GM18502 (cell line): ENCODE measurements at regions not wholly inside any gene's neighbourhood (a gene's known extent, or its start where the extent isn't known, plus 50 kb on each side); places are given as distances from the start of the nearest gene placed in this dataset.

ENCODE experiments used
- ATAC-seq: cut with Tn5 transposase; IDR thresholded peaks from one replicate; pipeline ENCODE4 v1.9.1; 2021; ENCODE audit warnings: mild to moderate bottlenecking; ENCODE audit not compliant: unreplicated experiment, poor library complexity

- ATAC-seq: no peak
Observed at GRCh38 chr2:11033114-11033513, 121.4 kb downstream of the KCNF1 start.

DNA sequence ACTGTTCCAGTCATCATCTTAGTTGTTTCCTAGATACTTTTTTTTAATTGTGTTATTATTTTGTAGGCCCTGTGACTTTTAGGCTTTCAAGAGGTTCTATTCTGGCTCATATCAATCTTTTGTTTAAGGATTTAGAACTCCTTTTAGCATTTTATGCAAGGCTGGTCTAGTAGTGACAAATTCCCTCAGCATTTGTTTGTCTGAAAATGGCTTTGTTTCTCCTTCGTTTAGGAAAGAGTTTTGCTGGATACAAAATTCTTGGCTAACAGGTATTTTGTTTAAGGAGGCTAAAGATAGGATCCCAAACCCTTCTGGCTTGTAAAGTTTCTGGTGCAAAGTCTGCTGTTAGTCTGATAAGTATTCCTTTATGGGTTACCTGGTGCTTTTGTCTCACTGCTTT lies 116.6 kb upstream of the SLC66A3 start:
- ATAC-seq: no peak

GRCh38 chr2:11040992-11041391 lies 114.3 kb upstream of the SLC66A3 start:
- ATAC-seq: no peak

DNA sequence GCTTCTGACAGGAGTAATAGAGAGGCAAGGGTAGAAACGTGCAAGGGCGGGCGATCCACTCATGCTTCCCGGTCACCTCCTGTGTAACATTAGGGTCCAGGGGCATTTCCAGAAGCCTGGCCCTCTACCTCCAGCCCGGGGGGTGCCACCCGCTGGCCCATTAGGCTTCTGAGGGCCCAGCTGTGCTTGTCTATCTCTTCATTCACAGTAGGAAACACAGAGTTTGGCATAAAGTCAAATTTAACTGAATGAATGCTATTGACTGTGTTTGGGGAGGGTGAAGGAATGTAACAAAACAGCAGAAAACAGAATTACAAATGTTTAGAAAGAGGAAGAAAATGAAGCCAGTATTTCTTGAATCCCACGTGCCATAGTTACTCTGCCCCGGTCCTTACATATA lies 112.4 kb upstream of the SLC66A3 start:
- no peak for ATAC-seq

GRCh38 chr2:11043245-11043644 lies 112.0 kb upstream of the SLC66A3 start:
- ATAC-seq: no peak

GRCh38 chr2:11044201-11044600 lies 111.1 kb upstream of the SLC66A3 start:
- no peak for ATAC-seq

GRCh38 chr2:11045294-11045693 lies 110.0 kb upstream of the SLC66A3 start:
- ATAC-seq: no peak

DNA sequence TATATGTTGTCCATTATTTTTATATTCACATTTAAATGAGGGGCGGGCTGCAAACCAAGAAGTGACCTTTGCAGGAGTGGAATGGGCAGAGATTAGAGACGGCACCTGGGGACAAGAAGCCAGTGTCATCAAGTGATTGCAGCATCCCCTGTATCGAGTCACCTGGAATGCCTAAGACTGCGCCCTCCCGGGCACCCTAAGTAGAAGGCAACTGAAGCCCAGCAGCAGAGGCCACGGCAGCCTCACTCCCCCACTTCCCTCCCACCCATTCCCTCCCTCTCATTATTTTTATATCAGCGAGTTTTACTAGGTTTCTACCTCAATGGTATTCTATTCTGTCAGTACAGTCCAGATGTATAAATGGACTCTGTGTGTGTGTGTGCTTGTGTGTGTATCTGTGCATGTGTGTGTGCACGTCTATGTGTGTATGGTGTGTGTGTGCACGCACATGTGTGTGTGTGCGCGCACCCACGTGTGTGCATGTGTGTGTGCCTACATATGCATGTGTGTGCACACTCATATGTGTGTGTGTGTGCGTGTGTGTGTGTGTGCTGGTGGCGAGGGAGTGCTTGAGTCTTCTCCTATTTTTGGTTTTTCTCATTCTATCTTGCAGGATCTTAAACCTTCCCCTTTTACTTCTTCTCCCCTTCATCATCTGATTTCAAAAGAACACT lies 106.8 kb upstream of the SLC66A3 start:
- no peak for ATAC-seq

DNA sequence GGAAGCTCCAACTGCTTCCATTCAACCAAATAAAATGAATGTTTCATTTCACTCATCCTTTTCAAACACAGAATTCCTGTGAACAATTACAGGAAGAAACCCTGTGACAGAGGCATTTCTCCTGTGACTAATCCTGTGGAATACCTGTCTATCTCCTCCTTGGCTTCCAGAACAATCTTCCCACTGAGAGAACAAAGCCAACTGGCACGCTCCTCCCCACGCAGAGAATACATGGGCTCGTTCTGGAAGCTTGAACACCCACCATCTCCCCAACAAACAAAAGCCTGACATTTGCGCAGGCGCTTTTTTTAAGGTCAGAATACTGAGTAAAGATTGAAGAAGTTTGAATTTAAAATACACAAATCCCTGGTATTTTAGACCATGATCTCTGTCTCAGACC lies 104.7 kb upstream of the SLC66A3 start:
- no peak for ATAC-seq

- no peak for ATAC-seq
Observed at GRCh38 chr2:11051280-11051679, 104.0 kb upstream of the SLC66A3 start.

DNA sequence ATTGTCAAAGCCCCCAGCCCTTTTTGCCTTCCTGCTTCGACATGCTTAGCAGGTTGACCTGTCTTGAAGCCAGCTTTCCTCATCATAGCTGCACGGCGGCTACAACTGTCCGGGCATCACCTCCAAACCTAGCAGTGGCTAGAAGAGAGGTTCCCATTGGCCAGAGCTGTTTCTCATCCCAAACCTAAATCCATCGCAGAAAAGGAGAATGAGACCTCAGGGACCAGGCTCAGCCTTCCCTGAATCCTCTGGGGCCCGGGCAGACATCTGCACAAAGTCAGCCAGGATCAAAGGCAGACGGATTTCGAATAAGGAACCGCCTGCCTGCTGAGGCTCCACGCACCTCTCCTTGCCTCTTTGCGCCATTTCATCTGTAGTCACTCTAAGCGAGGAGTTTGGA lies 101.7 kb upstream of the SLC66A3 start:
- no peak for ATAC-seq

- ATAC-seq: no peak
Observed at GRCh38 chr2:11054783-11055678, 100.2 kb upstream of the SLC66A3 start.

DNA sequence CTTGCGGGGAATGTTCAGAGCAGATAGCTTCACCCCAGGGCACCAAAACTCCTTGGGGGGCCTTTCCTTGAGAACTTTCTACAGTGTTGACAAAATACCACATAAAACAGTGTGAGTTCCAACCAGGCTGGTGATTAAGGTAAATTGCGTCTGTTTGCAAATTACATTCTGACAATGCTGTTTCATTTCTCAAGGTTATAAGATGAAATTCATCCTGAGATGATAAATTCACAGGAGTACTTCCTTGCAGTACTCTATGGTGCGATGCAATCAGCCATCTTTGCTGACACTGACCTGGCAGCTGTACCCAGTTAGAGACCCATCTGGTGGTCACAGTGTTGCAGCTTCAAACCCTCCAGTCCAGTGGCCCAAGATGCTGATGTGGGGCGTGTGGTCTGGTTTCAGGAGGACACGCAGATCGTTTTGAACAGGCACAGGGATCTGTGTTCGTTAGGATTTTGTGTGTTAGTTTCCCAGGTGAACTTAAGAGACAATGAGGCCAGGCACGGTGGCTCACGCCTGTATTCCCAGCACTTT lies 99.5 kb upstream of the SLC66A3 start:
- no peak for ATAC-seq

GRCh38 chr2:11056614-11057013 lies 98.7 kb upstream of the SLC66A3 start:
- no peak for ATAC-seq

DNA sequence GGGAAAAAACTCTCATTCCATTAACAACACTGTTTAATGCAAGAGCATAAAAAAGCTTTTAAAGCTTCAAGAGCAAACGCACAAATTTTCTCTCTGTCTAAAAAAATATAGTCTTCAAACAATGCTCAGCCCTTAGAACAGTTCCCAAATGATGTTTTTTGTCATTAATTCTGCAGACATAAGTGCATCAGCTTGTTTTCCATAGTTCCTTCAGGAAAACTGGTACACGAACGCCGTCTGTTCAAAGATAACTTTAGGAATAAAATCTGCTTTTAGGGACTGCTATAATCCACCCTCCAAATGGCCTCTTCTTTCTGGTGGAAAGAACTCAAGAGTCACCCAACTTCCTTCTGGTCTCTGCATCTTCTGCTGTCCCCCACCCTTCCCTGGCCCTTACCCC lies 98.2 kb upstream of the SLC66A3 start:
- ATAC-seq: no peak

GRCh38 chr2:11058129-11058528 lies 97.1 kb upstream of the SLC66A3 start:
- ATAC-seq: no peak

GRCh38 chr2:11060376-11061169 lies 94.7 kb upstream of the SLC66A3 start:
- ATAC-seq: no peak

GRCh38 chr2:11065833-11066485 lies 89.3 kb upstream of the SLC66A3 start:
- ATAC-seq: no peak

- no peak for ATAC-seq
Observed at GRCh38 chr2:11067221-11068078, 87.8 kb upstream of the SLC66A3 start.
